NOMO-1 treated with dmso at 0.1 percent for 144 hours (cell line): ENCODE measurements at regions not wholly inside any gene's neighbourhood (a gene's known extent, or its start where the extent isn't known, plus 50 kb on each side); places are given as distances from the start of the nearest gene placed in this dataset.

Experiments
- DNase-seq: peaks from one replicate; lab custom pipeline; 2025; ENCODE audit not compliant: unreplicated experiment; lab: John Stamatoyannopoulos, UW

- no peak for DNase-seq
These were observed 1103.1 kb downstream of the VRK1 start for GRCh38 chr14:97900196-97900854.

GRCh38 chr14:97902630-97903029 lies 1105.4 kb downstream of the VRK1 start:
- no peak for DNase-seq

DNA sequence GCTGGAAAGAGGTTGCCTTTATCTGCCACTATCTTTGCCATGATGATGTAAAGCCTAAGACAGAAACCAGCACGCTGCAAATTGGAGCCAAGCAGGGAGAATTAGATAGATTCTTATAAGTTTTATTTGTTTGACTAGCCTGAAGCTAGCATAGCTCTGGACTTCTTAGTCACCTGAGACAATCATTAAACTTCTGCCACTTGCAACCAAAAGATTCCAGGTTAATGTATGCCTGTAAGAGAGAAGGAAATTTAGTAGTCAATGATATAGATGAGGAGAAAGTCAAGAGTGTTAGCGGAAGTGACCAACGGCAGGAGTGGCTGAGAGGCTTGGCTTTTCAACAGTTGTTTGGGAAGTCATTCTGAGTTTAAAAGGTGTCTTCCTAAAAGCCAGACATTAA lies 1106.6 kb downstream of the VRK1 start:
- no peak for DNase-seq

DNA sequence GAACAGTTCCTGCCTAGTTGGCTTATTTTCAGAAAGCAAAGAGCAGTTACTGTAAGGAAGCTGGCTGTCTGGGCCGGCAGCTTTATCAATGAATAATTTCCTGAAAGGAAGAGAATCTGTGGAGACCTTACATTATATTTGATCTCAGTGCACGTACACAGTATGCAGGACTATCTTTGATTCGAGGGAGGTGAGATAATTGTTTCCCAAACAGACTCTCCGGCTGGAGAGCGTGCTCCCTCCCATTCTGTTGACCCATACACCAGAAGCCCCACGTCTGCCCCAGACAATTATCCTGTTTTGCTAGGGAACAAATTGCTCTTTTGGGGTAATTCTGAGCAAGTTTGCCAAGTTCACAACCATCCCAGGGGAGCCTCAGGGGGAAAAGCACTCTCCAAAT lies 1115.0 kb downstream of the VRK1 start:
- DNase-seq = no peak

- no peak for DNase-seq
These were observed 1118.9 kb downstream of the VRK1 start for GRCh38 chr14:97916100-97916499.

DNA sequence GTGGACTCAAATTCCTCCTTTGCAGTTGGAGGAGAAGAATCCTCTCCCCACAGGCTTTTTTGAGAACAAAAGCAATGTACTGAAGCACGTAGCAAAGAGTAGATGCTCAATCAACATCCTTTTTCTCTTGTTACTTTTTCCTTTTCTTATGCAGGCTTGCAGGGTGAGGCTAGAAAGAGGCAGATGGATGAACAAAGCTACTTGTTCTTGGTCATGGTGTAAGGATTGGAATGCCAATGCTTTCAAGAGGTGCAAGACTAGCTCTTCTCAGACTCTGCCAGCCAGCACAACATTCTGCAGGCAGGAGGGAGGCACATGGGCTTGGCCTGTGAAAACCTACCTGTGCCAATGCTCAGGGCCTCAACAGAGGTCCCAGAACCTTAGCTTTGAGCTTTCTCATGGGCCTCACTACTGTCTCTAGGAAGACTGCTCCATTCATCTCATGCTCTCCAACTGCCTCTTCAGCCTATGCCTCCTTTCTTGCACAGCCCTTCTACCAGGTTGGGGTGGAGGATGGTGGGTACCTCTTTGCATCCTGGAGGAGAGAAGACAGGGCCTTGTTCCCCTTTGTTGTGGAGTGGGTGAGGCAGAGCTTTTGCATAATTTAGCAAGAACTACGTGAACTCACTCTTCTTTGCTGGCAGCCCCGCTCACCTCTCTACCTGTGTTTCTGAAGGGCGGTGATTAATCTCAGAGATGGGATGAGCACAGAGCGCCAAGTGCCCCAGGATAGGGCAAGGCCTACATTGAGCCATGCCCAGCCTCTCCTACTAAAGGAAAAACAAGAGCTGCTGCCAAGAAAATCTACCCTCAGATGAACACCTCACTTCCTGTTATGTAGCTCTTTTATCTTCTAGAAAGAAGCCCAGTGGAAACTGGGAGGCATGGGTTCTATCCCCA lies 1119.7 kb downstream of the VRK1 start:
- DNase-seq = no peak

DNA sequence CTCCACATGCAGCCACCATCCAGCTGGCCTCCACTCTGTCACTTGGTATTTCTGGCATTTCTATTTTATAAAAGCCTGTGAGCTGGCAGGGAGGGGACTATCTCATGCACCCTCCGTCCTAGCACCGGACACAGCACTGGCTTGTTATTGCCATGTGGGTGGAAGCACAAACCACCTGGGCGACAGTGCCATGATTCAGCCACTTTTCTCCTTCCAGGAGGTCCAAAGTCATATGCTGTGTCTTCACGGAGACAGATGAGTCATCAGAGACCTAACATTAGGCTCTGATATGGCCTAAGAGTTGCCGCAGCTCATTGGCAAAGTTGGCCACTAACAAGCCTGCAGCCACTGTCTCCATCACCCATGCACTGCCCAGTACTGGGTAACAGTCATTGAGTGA lies 1123.0 kb downstream of the VRK1 start:
- no peak for DNase-seq

GRCh38 chr14:97921296-97921695 lies 1124.1 kb downstream of the VRK1 start:
- no peak for DNase-seq

GRCh38 chr14:97924922-97925613 lies 1127.9 kb downstream of the VRK1 start:
- no peak for DNase-seq

GRCh38 chr14:97930166-97930565 lies 1133.0 kb downstream of the VRK1 start:
- no peak for DNase-seq

DNA sequence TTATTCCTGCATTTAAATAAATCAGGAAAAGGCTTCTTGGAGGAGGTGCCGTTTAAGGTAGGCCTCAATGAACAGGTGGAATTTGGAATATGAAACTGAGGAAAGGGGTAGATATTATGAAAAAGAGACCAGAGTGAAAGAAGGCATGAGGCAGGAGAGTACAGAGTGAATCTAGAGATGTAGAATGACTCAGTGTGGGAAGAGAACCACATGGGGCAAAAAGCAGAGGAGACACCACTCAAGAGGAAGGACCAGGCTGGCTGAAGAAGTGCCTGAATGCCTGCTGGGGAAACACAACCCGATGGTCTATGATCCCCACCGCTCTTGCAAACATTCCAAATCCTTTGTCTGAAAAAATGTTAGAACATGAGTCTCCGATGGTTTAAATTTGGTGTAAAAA lies 1134.1 kb downstream of the VRK1 start:
- no peak for DNase-seq

DNA sequence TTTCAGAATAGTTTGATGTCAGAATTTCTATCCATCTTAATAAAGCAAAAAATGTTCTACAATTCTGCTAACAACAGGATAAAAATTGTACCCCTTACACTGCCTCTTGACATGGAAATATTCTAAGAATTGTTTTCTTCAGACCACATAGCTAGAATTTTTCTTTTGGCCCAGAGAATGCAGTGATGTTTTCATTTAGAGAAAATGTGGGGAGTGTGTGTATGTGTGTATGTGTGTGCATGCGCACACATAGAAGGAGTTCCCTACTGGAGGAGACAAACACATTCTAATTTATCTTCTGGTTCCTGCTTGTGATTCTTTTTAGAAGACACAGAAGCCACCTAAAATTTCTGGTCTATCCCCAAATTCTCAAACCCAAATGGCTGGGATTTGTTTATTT lies 1145.7 kb downstream of the VRK1 start:
- no peak for DNase-seq

GRCh38 chr14:97943619-97944018 lies 1146.4 kb downstream of the VRK1 start:
- DNase-seq = no peak

- DNase-seq = no peak
These were observed 1147.2 kb downstream of the VRK1 start for GRCh38 chr14:97944380-97944779.

DNA sequence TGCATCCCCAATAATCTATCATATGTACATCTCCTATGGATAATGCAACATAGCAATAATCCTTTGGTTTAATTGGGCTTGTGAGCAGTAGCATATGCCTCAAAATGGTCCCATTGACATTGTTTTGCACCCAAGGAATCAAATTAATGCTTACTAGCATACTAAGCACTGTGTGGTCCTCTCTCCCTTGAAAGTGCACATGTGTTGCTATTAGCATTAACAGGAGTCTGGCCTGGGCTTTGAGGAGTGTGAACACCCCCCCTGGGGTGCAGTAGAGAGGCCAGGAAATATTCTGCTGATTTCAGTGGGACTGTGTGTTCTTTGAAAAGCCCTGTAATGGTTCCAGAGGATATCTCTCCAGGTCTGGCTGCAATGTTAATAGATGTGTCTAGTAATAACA lies 1148.4 kb downstream of the VRK1 start:
- no peak for DNase-seq

DNA sequence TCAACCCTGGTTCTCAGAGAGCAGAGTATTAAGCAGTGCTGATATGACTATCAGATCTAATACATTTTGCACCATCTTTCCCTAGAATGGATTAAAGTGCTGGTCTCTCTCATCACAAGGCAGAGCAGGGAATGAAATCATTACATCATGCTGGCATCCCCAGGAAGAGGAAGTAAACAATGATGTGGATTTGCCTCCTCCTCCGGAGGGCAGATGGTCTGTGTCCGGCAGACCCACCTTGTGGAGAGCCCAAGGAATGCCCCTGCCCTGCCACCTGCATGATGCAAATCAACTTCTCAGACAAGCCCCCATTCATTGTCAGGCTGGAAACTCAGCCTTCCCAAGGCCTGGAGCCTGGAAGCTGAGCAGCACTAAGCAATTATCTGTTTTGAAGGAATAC lies 1149.1 kb downstream of the VRK1 start:
- DNase-seq = no peak

- no peak for DNase-seq
These were observed 1149.5 kb downstream of the VRK1 start for GRCh38 chr14:97946641-97947040.

GRCh38 chr14:97948841-97949240 lies 1151.7 kb downstream of the VRK1 start:
- DNase-seq = no peak

- no peak for DNase-seq
These were observed 1159.6 kb downstream of the VRK1 start for GRCh38 chr14:97956581-97957340.

- no peak for DNase-seq
These were observed 1162.1 kb downstream of the VRK1 start for GRCh38 chr14:97959251-97959650.

DNA sequence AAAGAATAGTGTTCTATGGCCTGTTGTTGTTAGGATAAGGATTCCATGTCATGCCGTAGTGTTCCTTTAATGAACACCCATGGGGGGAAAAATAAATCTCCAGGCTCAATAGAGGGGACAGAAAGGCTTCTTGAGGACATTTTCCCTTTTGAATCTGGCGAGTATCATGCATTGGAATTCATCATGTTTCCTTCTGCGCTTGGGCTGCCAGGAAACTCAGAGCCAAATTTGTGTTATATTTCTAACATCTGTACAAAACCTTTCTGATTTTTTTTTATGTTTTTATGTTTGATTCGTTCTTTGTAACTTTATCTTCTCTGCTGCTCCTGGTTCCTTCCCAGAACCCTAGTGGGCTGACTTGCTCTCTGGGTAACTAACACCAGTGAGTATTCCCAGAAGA lies 1163.3 kb downstream of the VRK1 start:
- no peak for DNase-seq
